HCT116 (cell line): ENCODE measurements at regions not wholly inside any gene's neighbourhood (a gene's known extent, or its start where the extent isn't known, plus 50 kb on each side); places are given as distances from the start of the nearest gene placed in this dataset.

ENCODE experiments used
- ATAC-seq: fragments of 200-7000 bp; cut with Tn5 transposase; 2 replicates; pipeline ENCODE4 v1.9.1; 2020; ENCODE audit warnings: mild to moderate bottlenecking, moderate library complexity
- BruUV-seq: library from RNA; stranded (reverse); fragments of 400-500 nt; replicated peaks from 2 replicates; lab custom pipeline; 2021; lab: Mats Ljungman, UMichigan
- CTCF ChIA-PET: fragments of 300-600 bp; sonication (Branson Sonifier 250); formaldehyde crosslinking; loops from one replicate; lab custom pipeline; 2021; ENCODE audit warnings: antibody characterized with exemption; lab: Charles Lee
- POLR2A ChIA-PET: fragments of 300-600, 350-600 bp; sonication (Branson Sonifier 250); formaldehyde crosslinking; loops from one replicate; lab custom pipeline; 2021; ENCODE audit warnings: antibody characterized with exemption; lab: Charles Lee
- RAD21 ChIA-PET, 2 experiments: fragments of 300-600 bp; sonication (Branson Sonifier 250); formaldehyde crosslinking; loops; one replicate each; lab custom pipeline; 2023; ENCODE audit warnings: low total read pairs in 2 of 2; ENCODE audit not compliant: uncharacterized antibody in 2 of 2, unreplicated experiment in 2 of 2, low non-redundant PET in 1 of 2; lab: Charles Lee
- DNase-seq: peaks from one replicate; pipeline ENCODE4 v3.0.0-alpha.2; 2010; ENCODE audit warnings: low read depth, low spot score
- H2AFZ ChIP-seq: fragments of 200-600 bp; shearing (Covaris generic), sonication (generic); 2 replicates; pipeline ENCODE4 v1.6.1; 2017; ENCODE audit warnings: low read depth, mixed run types, mixed read lengths, antibody characterized with exemption, low read length; ENCODE audit not compliant: poor library complexity, severe bottlenecking
- H3K27ac ChIP-seq: 2 replicates; pipeline ENCODE4 v1.5.1; 2012; ENCODE audit warnings: low read depth, low read length
- H3K27me3 ChIP-seq: fragments of 200-600 bp; sonication (generic); 2 replicates; pipeline ENCODE4 v1.6.1; 2016; ENCODE audit warnings: mixed run types, low read length, mixed read lengths; ENCODE audit not compliant: insufficient read depth
- H3K36me3 ChIP-seq, 2 experiments: fragments of 200-500 bp in 1 of 2; fragments of 200-600 bp in 1 of 2; sonication (Bioruptor generic) in 1 of 2; sonication (generic) in 1 of 2; 2 replicates each; pipeline versions ENCODE4 v1.5.1 to v1.6.1; 2014 to 2016; ENCODE audit warnings: low read length in 2 of 2, inconsistent platforms in 1 of 2, mixed read lengths in 1 of 2, mixed run types in 1 of 2; ENCODE audit not compliant: insufficient read depth in 2 of 2, control insufficient read depth in 1 of 2
- H3K4me1 ChIP-seq, 2 experiments: fragments of 200-600 bp in 1 of 2; sonication (generic) in 1 of 2; 2 replicates each; pipeline versions ENCODE4 v1.5.1 to v1.6.1; 2012 to 2017; ENCODE audit warnings: low read length in 2 of 2, inconsistent platforms in 1 of 2, mild to moderate bottlenecking in 1 of 2, mixed read lengths in 1 of 2, mixed run types in 1 of 2, moderate library complexity in 1 of 2; ENCODE audit not compliant: insufficient read depth in 2 of 2, control insufficient read depth in 1 of 2
- H3K4me2 ChIP-seq: fragments of 200-600 bp; sonication (generic); 2 replicates; pipeline ENCODE4 v1.6.1; 2017; ENCODE audit warnings: mixed run types, low read length, mixed read lengths
- H3K4me3 ChIP-seq, 2 experiments: fragments of 200-600 bp in 1 of 2; sonication (generic) in 1 of 2; replicated peaks in 1 of 2; 2 replicates each; pipeline ENCODE4 v1.5.1; 2011 to 2016; ENCODE audit warnings: low read length in 2 of 2, control low read depth in 1 of 2, low read depth in 1 of 2, mild to moderate bottlenecking in 1 of 2, mixed read lengths in 1 of 2, mixed run types in 1 of 2
- H3K79me2 ChIP-seq: fragments of 200-600 bp; sonication (generic); 2 replicates; pipeline ENCODE4 v1.6.1; 2017; ENCODE audit warnings: mild to moderate bottlenecking, mixed run types, low read length, moderate library complexity, mixed read lengths; ENCODE audit not compliant: insufficient read depth
- H3K9ac ChIP-seq: fragments of 200-600 bp; sonication (generic); 2 replicates; pipeline ENCODE4 v1.6.1; 2016; ENCODE audit warnings: low read length, mixed read lengths
- H3K9me2 ChIP-seq: fragments of 200-600 bp; sonication (generic), shearing (Covaris generic); 2 replicates; pipeline ENCODE4 v1.6.1; 2017; ENCODE audit warnings: mixed run types, mild to moderate bottlenecking, moderate library complexity; ENCODE audit not compliant: insufficient read depth
- H3K9me3 ChIP-seq, 2 experiments: fragments of 200-500 bp in 1 of 2; fragments of 200-600 bp in 1 of 2; sonication (Bioruptor generic) in 1 of 2; sonication (generic) in 1 of 2; 2 replicates each; pipeline ENCODE4 v1.6.1; 2014 to 2017; ENCODE audit warnings: low read length in 2 of 2, mixed read lengths in 2 of 2, inconsistent platforms in 1 of 2, low read depth in 1 of 2, mild to moderate bottlenecking in 1 of 2, mixed run types in 1 of 2, moderate library complexity in 1 of 2; ENCODE audit not compliant: control insufficient read depth in 1 of 2, insufficient read depth in 1 of 2
- H4K20me1 ChIP-seq: fragments of 200-600 bp; sonication (generic), shearing (Covaris generic); 2 replicates; pipeline ENCODE4 v1.6.1; 2017; ENCODE audit warnings: mixed run types, mild to moderate bottlenecking, moderate library complexity; ENCODE audit not compliant: insufficient read depth
- ATF3 ChIP-seq: IDR thresholded peaks from 2 replicates; pipeline ENCODE4 v1.6.1; 2012
- CBX3 ChIP-seq: IDR thresholded peaks from 2 replicates; pipeline ENCODE4 v1.6.1; 2012; ENCODE audit warnings: low read depth
- CEBPB ChIP-seq: IDR thresholded peaks from 2 replicates; pipeline ENCODE4 v1.6.1; 2012; ENCODE audit warnings: low read depth
- EGR1 ChIP-seq: IDR thresholded peaks from 2 replicates; pipeline ENCODE4 v1.6.1; 2012; ENCODE audit warnings: low read depth
- ELF1 ChIP-seq: IDR thresholded peaks from 2 replicates; pipeline ENCODE4 v1.6.1; 2012; ENCODE audit warnings: low read depth, borderline replicate concordance
- EZH2phosphoT487 ChIP-seq: fragments of 200-600 bp; IDR thresholded peaks from 2 replicates; pipeline ENCODE4 v1.6.1; 2018; ENCODE audit warnings: antibody characterized with exemption, borderline replicate concordance
- FOSL1 ChIP-seq: IDR thresholded peaks from 2 replicates; pipeline ENCODE4 v1.6.1; 2012; ENCODE audit warnings: low read depth
- JUND ChIP-seq: IDR thresholded peaks from 2 replicates; pipeline ENCODE4 v1.6.1; 2012
- MAX ChIP-seq: IDR thresholded peaks from 2 replicates; pipeline ENCODE4 v1.6.1; 2012
- POLR2A ChIP-seq: IDR thresholded peaks from 2 replicates; pipeline ENCODE4 v1.7.0; 2011; ENCODE audit warnings: borderline replicate concordance; ENCODE audit not compliant: insufficient read depth, insufficient read length; ENCODE audit errors: extremely low read depth
- POLR2AphosphoS5 ChIP-seq: IDR thresholded peaks from 2 replicates; pipeline ENCODE4 v1.6.1; 2011; ENCODE audit warnings: mild to moderate bottlenecking, low read depth, low read length, moderate library complexity
- SIN3A ChIP-seq: IDR thresholded peaks from 2 replicates; pipeline ENCODE4 v1.6.1; 2012; ENCODE audit warnings: low read depth
- SP1 ChIP-seq: IDR thresholded peaks from 2 replicates; pipeline ENCODE4 v1.6.1; 2012; ENCODE audit warnings: low read depth
- SRF ChIP-seq: IDR thresholded peaks from 2 replicates; pipeline ENCODE4 v1.6.1; 2012; ENCODE audit warnings: low read depth
- ZBTB33 ChIP-seq: IDR thresholded peaks from 2 replicates; pipeline ENCODE4 v1.6.1; 2011; ENCODE audit warnings: mild to moderate bottlenecking, low read length, moderate library complexity; ENCODE audit not compliant: insufficient replicate concordance; ENCODE audit errors: extremely low read depth
- ZFX ChIP-seq: fragments of 450-650 bp; IDR thresholded peaks from 2 replicates; pipeline ENCODE4 v1.6.1; 2017
- ZNF274 ChIP-seq: fragments of 200-500 bp; sonication (Bioruptor generic); IDR thresholded peaks from 2 replicates; pipeline ENCODE4 v1.6.1; 2014; ENCODE audit warnings: mild to moderate bottlenecking, low read depth, low read length, inconsistent platforms
- intact Hi-C: fragments of 100-400 bp; cut with micrococcal nuclease; formaldehyde crosslinking; loops from 2 replicates; pipeline ENCODE4 v1.10.0; 2022
- TF ChIP-seq, protein P1 (sequence below): IDR thresholded peaks from 2 replicates; pipeline ENCODE4 v1.6.1; 2012; ENCODE audit warnings: low read depth
- TF ChIP-seq, protein P2 (sequence below), 3 experiments: fragments of 200-600 bp in 1 of 3; sonication (generic) in 1 of 3; IDR thresholded peaks in 2 of 3; conservative IDR thresholded peaks in 1 of 3; 2 replicates each; pipeline ENCODE4 v1.5.1; 2012 to 2017; ENCODE audit warnings: low read depth in 2 of 3, low read length in 2 of 3, antibody characterized with exemption in 1 of 3, borderline replicate concordance in 1 of 3, control low read depth in 1 of 3, mild to moderate bottlenecking in 1 of 3, mixed read lengths in 1 of 3, mixed run types in 1 of 3, moderate library complexity in 1 of 3; ENCODE audit not compliant: insufficient read depth in 1 of 3

DNA sequence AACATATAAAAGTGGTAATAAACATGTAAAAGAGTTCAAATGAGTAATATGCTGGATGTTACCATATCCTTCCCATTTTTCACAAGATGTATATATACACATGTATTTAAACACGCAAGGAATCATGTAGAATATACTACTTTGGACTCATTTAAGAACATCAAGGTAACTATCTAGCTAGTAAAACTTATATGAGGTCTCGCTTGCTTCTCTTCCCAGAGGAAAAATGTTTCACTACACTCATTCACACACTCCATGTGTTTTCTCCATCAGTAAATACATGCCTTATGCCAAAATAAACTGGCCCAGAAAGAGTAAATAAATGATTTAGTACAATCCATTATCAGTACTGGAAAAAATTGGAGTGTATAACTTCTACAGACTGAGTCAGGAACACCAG is 229.2 kb upstream of the MME start:
- no peak for TF ChIP-seq CBX3
- TF ChIP-seq, protein P1, sequence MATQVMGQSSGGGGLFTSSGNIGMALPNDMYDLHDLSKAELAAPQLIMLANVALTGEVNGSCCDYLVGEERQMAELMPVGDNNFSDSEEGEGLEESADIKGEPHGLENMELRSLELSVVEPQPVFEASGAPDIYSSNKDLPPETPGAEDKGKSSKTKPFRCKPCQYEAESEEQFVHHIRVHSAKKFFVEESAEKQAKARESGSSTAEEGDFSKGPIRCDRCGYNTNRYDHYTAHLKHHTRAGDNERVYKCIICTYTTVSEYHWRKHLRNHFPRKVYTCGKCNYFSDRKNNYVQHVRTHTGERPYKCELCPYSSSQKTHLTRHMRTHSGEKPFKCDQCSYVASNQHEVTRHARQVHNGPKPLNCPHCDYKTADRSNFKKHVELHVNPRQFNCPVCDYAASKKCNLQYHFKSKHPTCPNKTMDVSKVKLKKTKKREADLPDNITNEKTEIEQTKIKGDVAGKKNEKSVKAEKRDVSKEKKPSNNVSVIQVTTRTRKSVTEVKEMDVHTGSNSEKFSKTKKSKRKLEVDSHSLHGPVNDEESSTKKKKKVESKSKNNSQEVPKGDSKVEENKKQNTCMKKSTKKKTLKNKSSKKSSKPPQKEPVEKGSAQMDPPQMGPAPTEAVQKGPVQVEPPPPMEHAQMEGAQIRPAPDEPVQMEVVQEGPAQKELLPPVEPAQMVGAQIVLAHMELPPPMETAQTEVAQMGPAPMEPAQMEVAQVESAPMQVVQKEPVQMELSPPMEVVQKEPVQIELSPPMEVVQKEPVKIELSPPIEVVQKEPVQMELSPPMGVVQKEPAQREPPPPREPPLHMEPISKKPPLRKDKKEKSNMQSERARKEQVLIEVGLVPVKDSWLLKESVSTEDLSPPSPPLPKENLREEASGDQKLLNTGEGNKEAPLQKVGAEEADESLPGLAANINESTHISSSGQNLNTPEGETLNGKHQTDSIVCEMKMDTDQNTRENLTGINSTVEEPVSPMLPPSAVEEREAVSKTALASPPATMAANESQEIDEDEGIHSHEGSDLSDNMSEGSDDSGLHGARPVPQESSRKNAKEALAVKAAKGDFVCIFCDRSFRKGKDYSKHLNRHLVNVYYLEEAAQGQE: no peak
- no peak for TF ChIP-seq SIN3A
- TF ChIP-seq ZNF274: no peak
- TF ChIP-seq, protein P2, sequence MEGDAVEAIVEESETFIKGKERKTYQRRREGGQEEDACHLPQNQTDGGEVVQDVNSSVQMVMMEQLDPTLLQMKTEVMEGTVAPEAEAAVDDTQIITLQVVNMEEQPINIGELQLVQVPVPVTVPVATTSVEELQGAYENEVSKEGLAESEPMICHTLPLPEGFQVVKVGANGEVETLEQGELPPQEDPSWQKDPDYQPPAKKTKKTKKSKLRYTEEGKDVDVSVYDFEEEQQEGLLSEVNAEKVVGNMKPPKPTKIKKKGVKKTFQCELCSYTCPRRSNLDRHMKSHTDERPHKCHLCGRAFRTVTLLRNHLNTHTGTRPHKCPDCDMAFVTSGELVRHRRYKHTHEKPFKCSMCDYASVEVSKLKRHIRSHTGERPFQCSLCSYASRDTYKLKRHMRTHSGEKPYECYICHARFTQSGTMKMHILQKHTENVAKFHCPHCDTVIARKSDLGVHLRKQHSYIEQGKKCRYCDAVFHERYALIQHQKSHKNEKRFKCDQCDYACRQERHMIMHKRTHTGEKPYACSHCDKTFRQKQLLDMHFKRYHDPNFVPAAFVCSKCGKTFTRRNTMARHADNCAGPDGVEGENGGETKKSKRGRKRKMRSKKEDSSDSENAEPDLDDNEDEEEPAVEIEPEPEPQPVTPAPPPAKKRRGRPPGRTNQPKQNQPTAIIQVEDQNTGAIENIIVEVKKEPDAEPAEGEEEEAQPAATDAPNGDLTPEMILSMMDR (IDR thresholded peaks at IDR 0.05 in 2 of 3, conservative IDR thresholded peaks at IDR 0.05 in 1 of 3; ENCODE audit: borderline replicate concordance in 1 of 3, insufficient read depth in 1 of 3, low read depth in 2 of 3, low read length in 2 of 3): no peak
- TF ChIP-seq FOSL1: no peak
- no peak for TF ChIP-seq MAX
- TF ChIP-seq ATF3: no peak
- no peak for TF ChIP-seq CEBPB
- no peak for TF ChIP-seq SP1
- TF ChIP-seq JUND: no peak
- no peak for TF ChIP-seq POLR2AphosphoS5
- no peak for TF ChIP-seq POLR2A
- no peak for TF ChIP-seq ELF1
- TF ChIP-seq ZBTB33: no peak
- TF ChIP-seq ZFX: no peak
- no peak for TF ChIP-seq EZH2phosphoT487
- TF ChIP-seq SRF: no peak
- no peak for TF ChIP-seq EGR1
- intact Hi-C loops: no loop called here
- Histone ChIP-seq H3K9me3 (no peaks in the 10 kb centered on the region), H3K36me3 (no peaks in the 10 kb centered on the region), H3K9ac (no peak overlapping the region), H3K79me2 (no peaks in the 10 kb centered on the region), H3K4me3 (no peak overlapping the region), H3K27me3 (no peaks in the 10 kb centered on the region), H3K4me2 (no peak overlapping the region), H2AFZ (no peak overlapping the region), H3K4me1 (no peaks in the 10 kb centered on the region), H3K9me2 (no peaks in the 10 kb centered on the region), H4K20me1 (no peaks in the 10 kb centered on the region), H3K27ac (no peak overlapping the region)
- ChIA-PET RAD21 (no interaction called here), CTCF (no interaction called here), POLR2A (no interaction called here)
- ATAC-seq (no peak), DNase-seq (no peak)
- no TSS peak for BruUV-seq
